Kidney glomerular epithelial cell (primary cell): ENCODE measurements at regions not wholly inside any gene's neighbourhood (a gene's known extent, or its start where the extent isn't known, plus 50 kb on each side); places are given as distances from the start of the nearest gene placed in this dataset.

Experiments used
- DNase-seq: peaks from one replicate; lab custom pipeline; 2025; lab: John Stamatoyannopoulos, UW

- no peak for DNase-seq
These were observed 158.1 kb downstream of the TBXT start for GRCh38 chr6:166009385-166010031.

DNA sequence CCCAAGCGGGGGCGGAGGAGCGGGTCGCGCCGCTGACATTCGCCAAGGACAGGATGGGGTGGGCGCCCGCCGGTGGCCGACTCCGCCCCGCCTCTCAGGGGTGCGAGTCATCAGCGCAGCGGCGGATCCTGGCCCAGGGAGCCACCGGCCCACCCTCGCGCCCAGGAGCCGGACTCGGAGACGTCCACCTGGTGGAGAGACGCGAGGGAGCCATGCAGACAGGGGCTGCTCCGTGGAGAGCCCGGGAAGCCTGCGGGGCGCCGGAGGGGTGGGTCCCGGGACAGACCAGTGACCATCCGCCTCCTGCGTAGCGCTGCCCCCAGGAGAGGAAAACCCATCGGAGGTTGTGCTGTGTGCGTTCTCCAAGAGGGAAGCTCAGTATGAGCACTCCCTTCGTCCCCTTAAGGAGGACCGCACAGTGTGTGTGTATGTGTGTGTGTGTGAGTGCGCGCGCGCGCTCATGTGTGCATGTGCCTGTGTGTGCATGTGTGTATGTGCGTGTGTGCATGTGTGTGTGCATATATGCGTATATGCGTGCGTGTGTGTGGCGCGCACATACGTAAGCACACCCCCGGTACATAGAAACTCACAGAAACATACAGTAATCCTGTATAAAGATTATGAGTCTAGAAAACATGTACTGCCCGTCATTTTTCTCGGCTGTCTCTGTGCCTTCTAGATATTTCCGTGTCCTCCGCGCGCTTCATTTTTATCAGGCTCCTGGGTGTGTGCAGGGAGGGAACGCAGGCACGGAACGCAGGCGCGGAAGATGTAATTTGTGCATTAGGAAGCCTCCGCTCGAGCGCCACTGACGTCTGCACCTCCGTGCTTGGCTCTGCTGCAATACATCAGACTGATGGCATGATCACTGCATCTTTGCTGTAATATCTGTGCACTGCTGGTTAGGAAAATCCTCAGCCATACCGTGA is 158.9 kb downstream of the TBXT start:
- peak; percentile 3 for DNase-seq

GRCh38 chr6:166007349-166008263 is 160.0 kb downstream of the TBXT start:
- DNase-seq: peak; percentile 71

- no peak for DNase-seq
These were observed 160.8 kb downstream of the TBXT start for GRCh38 chr6:166006900-166007301.

GRCh38 chr6:166005944-166006899 is 161.4 kb downstream of the TBXT start:
- peak; percentile 69 for DNase-seq

DNA sequence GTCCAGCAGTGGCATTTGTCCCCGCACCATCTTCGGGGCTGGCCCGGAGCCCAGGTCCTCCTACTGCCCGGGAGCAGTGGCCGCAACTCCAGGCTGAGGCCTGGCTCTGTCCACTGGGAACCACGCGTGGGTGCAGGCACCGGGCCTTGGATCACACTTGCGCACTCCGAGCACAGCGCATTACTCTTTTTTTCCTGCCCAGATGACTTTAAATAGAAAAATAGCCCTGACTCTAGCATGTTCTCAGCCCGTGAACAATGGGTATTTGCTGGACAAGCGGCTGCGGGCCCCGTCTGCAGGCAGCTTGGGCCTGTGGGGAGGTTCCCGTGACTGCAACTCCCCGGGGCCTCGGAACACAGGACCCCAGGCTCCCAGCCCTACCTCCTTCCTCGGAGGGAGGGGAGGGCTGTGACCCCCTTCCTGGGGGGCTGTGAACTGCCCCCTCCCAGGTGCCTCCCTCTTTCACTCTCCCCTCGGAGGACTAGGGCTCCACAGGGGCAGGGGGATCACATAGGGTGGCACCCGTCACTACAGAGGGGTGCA is 162.2 kb downstream of the TBXT start:
- DNase-seq: no peak

DNA sequence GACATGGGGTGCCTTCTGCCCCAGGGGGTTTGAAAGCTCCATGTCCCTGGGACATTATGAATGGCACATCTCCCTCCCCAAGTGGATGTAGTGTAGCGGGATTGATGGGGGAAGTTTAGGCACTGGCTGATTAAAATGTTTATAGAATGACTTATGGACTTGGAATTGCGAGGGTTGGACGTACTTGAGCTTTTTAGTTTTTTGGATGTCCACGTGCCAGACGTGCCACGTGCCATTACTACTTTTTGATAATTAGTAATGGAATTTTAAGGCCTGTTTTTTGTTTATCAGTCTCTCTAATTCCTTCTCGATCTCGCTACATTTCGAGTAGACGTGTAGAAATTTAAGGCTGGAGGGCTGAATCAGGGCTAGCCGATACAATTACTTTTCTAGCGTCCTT is 162.8 kb downstream of the TBXT start:
- no peak for DNase-seq

GRCh38 chr6:166004471-166004870 is 163.2 kb downstream of the TBXT start:
- no peak for DNase-seq

DNA sequence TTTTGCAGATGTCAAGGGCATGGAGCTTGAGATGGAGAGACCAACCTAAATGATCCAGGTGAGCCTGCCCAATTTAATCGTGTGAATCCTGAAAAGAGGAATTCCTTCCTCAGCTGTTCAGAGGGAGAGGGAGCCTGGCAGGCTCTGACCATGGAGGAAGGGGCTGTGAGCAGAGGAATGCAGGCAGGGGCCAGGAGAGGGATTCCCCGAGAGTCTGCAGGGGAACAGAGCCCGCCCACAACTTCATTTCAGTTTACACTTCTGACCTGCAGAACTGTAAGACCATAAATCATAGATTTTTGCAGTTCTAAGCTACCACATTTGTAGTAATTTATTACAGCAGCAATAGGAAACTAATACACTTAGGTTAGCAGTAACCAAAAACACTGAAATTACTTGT is 164.1 kb downstream of the TBXT start:
- DNase-seq: no peak

GRCh38 chr6:166001359-166001758 is 166.3 kb downstream of the TBXT start:
- no peak for DNase-seq

DNA sequence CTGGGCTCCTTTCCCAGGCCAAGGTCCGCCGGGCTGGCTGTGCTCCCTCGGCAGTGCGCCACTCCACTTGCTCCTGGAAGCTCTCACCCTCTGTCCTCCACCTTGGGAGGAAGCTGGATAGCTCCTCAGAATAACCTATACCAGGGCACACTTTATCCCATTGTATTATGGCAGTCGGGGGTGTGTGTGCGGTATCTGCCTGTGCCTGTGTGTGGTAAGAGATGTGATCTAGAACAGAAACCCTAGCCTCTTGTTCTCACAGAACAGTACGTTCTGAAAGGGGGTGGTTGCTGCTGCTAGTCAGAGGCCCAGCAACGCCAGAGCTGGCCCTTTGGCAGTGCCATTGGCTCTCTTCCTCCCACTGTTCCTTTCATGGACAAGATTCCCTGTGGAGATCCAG is 168.4 kb downstream of the TBXT start:
- no peak for DNase-seq

DNA sequence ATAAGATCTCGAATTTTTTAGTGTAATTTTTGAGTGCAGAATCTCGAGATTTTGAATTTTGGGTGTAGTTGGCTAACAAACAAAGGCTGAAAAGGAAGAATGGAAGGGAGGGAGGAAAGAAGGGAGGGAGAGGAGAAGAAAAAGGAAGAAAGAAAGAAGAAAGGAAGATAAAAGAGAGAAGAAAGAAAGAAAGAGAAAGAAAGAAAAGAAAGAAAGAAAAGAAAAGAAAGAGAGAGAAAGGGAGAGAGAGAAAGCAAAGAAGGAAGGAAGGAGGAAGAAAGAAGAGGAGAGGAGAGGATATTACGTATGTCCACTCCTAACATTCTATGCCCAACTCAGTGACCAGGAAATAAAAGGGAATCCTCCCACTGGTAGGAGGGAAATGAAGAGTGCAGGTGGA is 169.6 kb downstream of the TBXT start:
- no peak for DNase-seq

GRCh38 chr6:165991341-165991740 is 176.3 kb downstream of the TBXT start:
- no peak for DNase-seq

- no peak for DNase-seq
These were observed 177.4 kb downstream of the TBXT start for GRCh38 chr6:165990216-165990615.

- no peak for DNase-seq
These were observed 178.7 kb downstream of the TBXT start for GRCh38 chr6:165988757-165989456.

GRCh38 chr6:165988302-165988756 is 179.3 kb downstream of the TBXT start:
- DNase-seq: no peak

DNA sequence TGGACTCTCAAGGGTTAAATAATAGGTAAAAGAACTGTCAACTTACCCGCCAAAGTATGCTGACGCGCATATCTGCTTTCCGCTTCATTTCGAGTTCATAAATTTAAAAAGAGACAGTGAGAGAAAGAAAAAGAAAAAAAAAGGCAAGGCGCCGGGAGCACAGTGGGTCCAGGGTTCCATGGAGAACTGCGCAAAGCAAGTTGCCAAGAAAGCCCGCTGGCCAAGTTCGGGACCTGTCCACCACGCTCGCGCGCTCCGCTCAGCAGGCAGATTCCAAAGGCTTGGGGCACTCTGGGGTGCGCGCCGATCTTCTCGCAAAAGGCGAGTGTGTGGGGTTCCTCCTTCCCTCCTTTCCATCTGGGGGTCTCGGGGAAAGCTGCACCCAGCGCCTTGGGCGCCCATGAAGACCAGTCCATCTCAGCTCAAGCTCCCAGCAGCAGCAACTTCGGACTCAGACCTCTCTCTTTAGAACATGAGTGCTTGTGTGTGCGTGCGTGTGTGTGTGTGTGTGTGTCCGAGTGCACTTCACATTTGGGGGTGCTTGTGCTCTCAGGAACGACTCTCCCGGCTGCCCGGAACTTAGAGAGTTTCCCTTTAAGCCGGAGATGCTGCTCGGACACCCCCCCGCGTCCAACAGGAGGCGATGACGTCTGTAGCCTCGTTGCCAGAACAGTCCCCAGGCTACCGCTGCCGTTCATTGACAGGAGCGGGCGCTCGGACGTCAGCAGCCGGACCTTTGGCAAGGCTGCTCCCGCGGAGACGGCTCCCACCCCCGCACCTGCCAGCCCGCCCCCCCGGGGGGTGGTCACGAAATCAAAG is 180.0 kb downstream of the TBXT start:
- DNase-seq: peak; percentile 21

DNA sequence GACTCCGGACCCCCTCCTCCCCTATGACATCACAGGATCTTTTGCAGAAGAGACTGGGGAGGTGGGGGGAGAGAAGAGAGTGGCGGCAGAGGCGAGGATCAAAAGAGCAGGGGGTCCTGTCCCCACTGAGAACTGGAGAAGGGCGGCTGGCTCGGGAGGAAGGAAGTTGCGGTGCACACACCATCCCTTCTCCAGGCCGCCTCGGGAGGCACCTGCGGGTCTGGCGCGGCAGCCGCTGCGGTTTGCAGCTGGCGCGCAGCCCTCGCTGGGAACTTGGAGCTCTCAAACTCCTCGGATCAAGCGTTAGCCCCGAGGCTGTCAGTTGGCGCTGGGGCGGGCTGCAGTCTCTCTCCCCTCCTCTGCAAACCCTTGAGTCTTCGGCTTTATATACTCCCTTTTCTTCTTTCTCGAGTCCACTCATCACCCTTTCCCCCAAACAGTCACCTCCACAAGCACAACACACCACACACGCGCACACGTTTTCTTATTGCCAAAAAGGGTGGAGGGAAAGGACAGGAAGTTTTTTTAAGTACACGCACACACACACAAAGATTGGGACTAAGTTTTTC is 180.7 kb downstream of the TBXT start:
- no peak for DNase-seq
